GM21825 (cell line): ENCODE measurements at regions not wholly inside any gene's neighbourhood (a gene's known extent, or its start where the extent isn't known, plus 50 kb on each side); places are given as distances from the start of the nearest gene placed in this dataset.

ENCODE experiments used
- ATAC-seq: cut with Tn5 transposase; IDR thresholded peaks from one replicate; pipeline ENCODE4 v1.9.1; 2021; ENCODE audit warnings: mild to moderate bottlenecking, moderate library complexity; ENCODE audit not compliant: unreplicated experiment

GRCh38 chr14:86057018-86057667 lies 527.2 kb downstream of the FLRT2 start:
- no peak for ATAC-seq

DNA sequence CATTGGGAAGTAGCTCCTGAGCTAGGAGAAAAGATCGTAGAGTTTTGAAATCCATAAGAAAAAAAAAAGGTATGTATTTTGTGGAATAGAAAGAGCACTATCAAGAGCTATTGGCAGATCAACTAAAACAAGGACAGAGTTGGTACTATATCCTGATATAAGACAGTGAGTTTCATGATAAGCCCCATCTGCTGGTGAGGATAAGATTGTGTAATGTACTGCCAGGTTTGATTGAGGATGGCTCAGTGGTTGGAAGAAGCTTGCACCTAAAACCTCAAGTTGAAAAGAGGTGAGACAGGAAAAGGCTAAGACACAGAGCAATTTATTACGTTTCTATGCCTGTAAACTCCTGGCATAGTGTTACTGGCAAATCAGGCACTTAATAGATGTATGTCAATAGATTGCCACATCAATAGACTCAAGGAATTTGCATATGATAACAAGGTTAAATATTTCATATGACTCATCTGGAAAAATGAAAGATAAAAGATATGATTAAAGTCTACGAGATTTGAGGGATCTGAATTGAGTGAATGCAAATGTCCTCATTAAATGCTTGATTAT lies 525.6 kb downstream of the FLRT2 start:
- ATAC-seq = no peak

- ATAC-seq = no peak
Observed at GRCh38 chr14:86052868-86053267, 522.9 kb downstream of the FLRT2 start.

- ATAC-seq = no peak
Observed at GRCh38 chr14:86050757-86051156, 520.8 kb downstream of the FLRT2 start.

GRCh38 chr14:86050072-86050683 lies 520.2 kb downstream of the FLRT2 start:
- ATAC-seq = no peak

DNA sequence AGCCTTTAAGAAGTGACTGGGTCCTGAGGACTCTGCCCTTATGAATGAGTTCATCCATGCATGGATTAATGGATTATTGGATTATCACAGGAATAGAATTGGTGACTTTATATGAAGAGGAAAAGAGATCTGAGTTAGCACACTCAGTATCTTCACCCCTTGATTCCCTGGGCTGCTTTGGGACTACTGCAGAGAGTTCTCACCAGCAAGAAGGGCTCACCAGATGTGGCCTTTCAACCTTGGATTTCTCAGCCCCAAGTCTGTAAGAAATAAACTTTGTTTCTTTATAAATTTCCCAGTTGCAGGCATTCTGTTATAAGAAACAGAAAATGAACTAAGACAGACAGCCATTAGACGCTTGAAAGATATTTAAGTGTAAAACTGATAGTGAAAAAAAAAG lies 509.2 kb downstream of the FLRT2 start:
- ATAC-seq = no peak

GRCh38 chr14:86038387-86039042 lies 508.6 kb downstream of the FLRT2 start:
- peak; percentile 88 for ATAC-seq

DNA sequence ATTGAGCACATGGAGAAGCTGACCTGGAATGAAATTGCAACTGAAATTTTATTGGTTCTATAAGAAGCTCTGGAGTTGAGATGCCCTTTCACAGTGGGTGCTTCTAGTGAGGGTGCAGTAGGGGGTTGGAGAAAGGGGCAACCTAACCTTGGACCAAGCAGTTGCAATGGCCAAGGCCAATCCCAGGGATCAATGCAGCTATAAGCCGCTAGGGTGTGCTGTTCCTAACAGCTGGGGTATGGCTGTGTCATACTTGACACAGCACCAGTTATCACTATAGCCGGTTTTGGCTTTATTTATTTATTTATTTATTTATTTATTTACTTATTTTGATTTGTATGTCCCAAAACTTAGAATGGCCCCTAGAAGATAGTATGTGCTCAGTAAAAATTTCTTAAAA lies 505.9 kb downstream of the FLRT2 start:
- peak; percentile 55 for ATAC-seq

DNA sequence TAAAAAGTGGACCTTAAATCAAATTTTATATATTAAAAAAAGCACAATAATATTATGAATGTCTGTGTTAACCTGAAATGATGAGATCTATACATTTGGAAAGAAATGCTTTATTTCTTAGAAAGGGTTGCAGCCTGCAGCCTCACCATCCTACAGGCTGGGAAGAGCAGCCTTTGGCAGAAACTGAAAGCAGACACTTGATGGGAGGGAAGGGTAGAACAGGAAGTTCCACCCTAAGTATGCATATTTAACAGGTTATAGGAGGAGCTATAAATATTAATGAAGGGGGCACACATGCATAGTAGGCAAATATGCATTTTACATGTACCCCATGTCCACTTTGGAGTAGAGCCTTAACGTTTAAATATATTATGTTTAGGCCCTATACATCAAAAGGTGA lies 498.0 kb downstream of the FLRT2 start:
- no peak for ATAC-seq

- ATAC-seq = no peak
Observed at GRCh38 chr14:86027144-86027543, 497.2 kb downstream of the FLRT2 start.

DNA sequence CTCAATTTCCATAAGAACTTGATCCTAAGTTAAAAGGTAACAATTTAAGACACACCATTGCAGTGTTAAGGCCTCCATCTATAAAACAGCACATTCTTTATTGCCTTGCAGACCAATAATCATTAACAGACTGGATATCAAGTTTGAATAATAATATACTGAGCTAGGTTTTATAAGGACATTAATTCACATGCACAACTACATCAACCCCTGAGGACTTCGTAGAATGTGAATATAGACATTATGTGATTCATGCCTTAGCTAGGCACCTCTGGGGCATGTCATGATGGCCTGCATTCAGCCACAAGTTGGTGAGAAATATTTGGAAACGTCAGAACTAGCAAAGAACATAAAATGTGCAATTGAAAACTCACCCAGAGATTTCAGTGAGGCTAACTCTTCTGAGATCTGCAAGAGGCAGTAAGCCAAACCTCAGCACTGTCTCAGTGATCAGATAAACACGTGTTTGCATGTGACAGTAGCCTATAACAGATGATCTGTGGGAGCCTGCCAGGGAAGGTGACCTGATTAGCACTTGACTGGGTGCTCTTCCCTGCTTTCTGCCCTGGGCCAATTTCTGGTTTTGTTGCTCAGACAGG lies 492.2 kb downstream of the FLRT2 start:
- no peak for ATAC-seq

DNA sequence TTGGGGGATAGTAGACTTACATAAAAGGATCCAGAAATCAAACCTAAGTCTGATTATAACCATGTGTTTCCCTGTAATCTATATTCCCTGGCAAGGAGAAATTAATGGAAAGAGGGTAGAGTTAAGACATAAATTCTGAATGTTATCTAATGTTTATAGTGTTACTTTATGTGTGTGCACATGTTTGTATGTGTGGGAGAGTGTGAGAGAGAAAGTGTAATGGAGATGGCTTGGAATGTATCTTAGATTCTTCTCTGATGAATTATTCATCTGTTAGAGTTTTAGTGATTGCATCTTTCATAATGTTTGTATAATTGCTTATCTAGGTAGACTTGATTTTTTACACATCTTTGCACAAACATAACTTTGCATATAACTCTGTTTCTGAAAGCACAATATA lies 490.9 kb downstream of the FLRT2 start:
- ATAC-seq = no peak

GRCh38 chr14:86015941-86016340 lies 486.0 kb downstream of the FLRT2 start:
- no peak for ATAC-seq

- no peak for ATAC-seq
Observed at GRCh38 chr14:86015511-86015910, 485.6 kb downstream of the FLRT2 start.

DNA sequence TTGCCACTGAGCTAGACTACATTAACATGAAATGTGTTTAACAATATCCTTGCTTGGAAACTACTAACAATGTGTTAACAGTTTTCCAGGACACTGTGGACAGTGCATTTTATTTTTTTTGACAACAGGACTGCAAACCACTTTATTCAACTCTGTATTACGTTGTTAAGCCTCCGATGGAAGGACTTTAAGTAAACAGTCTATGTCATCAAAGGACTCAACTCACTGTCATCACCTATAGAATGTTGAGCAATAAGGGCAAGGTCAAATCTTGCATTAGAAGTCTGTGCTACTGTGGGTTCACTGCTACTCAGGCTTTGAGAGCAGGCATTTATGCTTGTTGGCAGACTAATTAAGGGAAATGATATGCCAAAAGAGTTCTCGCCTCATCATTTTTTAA lies 483.7 kb downstream of the FLRT2 start:
- no peak for ATAC-seq

DNA sequence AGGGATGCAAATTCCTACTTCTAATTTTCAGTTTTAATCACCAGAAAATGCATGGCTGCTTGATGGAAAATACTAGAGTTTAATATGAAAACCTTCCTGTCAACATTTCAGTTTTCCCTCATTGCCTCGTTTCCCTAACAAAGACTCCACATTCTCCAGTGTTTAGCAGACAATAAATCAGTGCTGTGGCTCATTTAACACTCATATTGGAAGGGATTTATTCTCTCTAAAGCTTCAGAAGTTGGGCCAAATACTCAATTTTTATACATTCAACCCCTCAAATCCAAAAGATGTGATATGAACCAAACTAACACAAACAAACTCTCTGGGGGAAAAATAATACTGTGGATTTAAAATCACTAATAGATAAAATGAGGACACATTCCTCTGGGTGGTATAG lies 482.5 kb downstream of the FLRT2 start:
- no peak for ATAC-seq

DNA sequence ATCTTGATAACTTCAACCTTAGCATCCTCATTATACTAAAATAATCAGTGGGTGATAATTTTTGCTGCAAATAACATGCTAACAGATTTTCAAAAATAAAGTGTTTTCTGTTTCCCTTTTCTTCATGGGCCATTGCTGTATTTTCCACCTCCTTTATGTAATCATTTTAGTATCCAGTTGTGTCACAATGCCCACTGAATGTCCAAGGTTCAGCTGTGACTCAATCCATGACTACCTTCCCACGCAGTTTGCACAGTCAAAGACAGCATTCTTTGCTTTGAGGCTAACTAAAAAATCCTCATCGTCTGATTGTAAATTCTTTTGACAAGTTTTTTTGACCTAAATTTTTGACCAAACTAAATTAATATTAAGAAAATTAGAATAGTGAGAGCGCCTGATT lies 474.1 kb downstream of the FLRT2 start:
- ATAC-seq = no peak

DNA sequence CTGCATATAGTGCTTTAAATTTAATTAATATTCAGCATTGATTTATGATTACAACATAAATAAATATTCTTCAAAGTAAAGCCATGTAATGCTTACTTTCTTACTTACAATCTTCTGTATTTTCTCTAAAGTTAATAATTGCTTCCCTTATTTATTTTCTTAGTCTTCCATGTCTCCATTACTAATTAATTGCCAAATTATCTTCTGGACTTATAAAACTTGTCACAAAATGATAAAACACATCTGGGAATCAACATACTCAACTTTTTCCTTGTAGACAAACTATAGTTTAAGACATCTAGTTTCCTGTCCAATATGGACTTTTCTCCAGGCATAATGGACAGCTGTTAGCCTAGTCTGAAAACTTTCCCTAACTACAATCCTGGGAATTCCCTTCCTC lies 466.6 kb downstream of the FLRT2 start:
- no peak for ATAC-seq

DNA sequence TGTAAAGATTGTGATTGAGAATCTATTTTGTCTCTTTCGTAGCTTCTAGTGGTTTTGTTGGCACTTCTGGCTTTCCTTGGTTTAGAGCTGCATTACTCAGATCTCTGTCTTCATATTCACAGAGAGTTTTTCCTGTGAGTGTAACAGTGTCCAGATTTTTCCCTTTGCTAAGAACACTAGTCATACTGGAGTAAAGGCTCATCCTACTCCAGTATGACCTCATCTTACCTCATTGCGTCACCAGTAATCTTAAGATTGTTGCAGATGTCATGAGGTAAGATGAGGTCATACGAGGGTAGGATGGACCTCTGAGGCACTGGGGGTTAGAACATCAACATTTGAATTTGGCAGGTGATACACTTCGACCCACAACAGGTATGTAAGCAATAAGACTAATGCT lies 461.2 kb downstream of the FLRT2 start:
- ATAC-seq = no peak

- ATAC-seq = no peak
Observed at GRCh38 chr14:85987907-85988306, 458.0 kb downstream of the FLRT2 start.

- ATAC-seq = no peak
Observed at GRCh38 chr14:85987292-85987691, 457.3 kb downstream of the FLRT2 start.
